ENCODE measurements at regions not wholly inside any gene's neighbourhood (a gene's known extent, or its start where the extent isn't known, plus 50 kb on each side); places are given as distances from the start of the nearest gene placed in this dataset.

- TF ChIP-seq CTCF (conservative IDR thresholded peaks at IDR 0.05; ENCODE audit: low read length) (no peak), EZH2phosphoT487 (IDR thresholded peaks at IDR 0.05; ENCODE audit: borderline replicate concordance) (no peak)
Measured at GRCh38 chr21:27646056-27646455, 679.2 kb upstream of the ADAMTS5 start.

Data from Loucy (cell line).